Calu3 (cell line): ENCODE measurements at regions not wholly inside any gene's neighbourhood (a gene's known extent, or its start where the extent isn't known, plus 50 kb on each side); places are given as distances from the start of the nearest gene placed in this dataset.

ENCODE experiments used
- BruUV-seq: library from RNA; stranded (reverse); fragments of 400-500 nt; replicated peaks from 2 replicates; lab custom pipeline; 2021; lab: Mats Ljungman, UMichigan
- CTCF ChIA-PET: fragments of 300-600 bp; sonication (Branson Sonifier 250); formaldehyde crosslinking; loops from one replicate; lab custom pipeline; 2022; ENCODE audit warnings: antibody characterized with exemption; lab: Charles Lee
- DNase-seq: peaks from one replicate; pipeline ENCODE4 v3.0.0; 2022
- H3K27ac Mint-ChIP-seq: one replicate; pipeline ENCODE4 v1.8.0; 2022; ENCODE audit warnings: mixed read lengths; ENCODE audit not compliant: unreplicated experiment
- H3K27me3 Mint-ChIP-seq: one replicate; pipeline ENCODE4 v1.8.0; 2022; ENCODE audit warnings: mixed read lengths; ENCODE audit not compliant: unreplicated experiment
- H3K36me3 Mint-ChIP-seq: one replicate; pipeline ENCODE4 v1.8.0; 2022; ENCODE audit warnings: mild to moderate bottlenecking, moderate library complexity, mixed read lengths; ENCODE audit not compliant: insufficient read depth, unreplicated experiment
- H3K4me1 Mint-ChIP-seq: one replicate; pipeline ENCODE4 v1.8.0; 2022; ENCODE audit warnings: mild to moderate bottlenecking, low read depth, mixed read lengths; ENCODE audit not compliant: unreplicated experiment
- H3K4me3 Mint-ChIP-seq: one replicate; pipeline ENCODE4 v1.8.0; 2022; ENCODE audit warnings: mild to moderate bottlenecking, low read depth, moderate library complexity, mixed read lengths; ENCODE audit not compliant: unreplicated experiment
- H3K9me3 Mint-ChIP-seq: one replicate; pipeline ENCODE4 v1.8.0; 2022; ENCODE audit warnings: low read depth, mixed read lengths; ENCODE audit not compliant: unreplicated experiment
- intact Hi-C: fragments of 100-400 bp; cut with micrococcal nuclease; formaldehyde crosslinking; loops from one replicate; pipeline ENCODE4 v1.10.0; 2022; ENCODE audit not compliant: unreplicated experiment
- TF ChIP-seq, protein P1 (sequence below): fragments of 200-600 bp; IDR thresholded peaks from one replicate; pipeline ENCODE4 v1.8.0; 2022; ENCODE audit warnings: antibody characterized with exemption; ENCODE audit not compliant: unreplicated experiment

DNA sequence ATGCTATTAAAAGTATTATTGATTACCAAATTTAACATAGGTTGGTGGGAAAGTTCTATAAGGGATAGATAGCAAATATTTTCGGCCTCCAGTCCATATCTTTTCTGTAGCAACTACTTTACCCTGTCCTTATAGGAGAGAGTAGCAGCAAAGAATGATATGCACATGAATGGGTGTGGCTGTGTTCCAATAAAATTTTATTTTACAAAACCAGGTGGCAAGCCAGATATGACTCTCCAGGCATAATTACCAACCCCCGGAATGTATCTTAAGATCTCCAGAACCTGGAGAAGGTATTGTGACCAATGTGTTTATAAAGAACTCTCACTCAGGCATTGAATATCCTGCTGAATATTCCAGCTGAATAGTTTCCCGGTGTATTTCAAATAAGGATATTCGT, 1461.2 kb downstream of the MAT2B start:
- H3K9me3 Mint-ChIP-seq, result peaks cover 5% of the 10 kb centered on the region
- H3K27me3 Mint-ChIP-seq, result no peaks in the 10 kb centered on the region
- BruUV-seq, result no TSS peak
- TF ChIP-seq, protein P1, sequence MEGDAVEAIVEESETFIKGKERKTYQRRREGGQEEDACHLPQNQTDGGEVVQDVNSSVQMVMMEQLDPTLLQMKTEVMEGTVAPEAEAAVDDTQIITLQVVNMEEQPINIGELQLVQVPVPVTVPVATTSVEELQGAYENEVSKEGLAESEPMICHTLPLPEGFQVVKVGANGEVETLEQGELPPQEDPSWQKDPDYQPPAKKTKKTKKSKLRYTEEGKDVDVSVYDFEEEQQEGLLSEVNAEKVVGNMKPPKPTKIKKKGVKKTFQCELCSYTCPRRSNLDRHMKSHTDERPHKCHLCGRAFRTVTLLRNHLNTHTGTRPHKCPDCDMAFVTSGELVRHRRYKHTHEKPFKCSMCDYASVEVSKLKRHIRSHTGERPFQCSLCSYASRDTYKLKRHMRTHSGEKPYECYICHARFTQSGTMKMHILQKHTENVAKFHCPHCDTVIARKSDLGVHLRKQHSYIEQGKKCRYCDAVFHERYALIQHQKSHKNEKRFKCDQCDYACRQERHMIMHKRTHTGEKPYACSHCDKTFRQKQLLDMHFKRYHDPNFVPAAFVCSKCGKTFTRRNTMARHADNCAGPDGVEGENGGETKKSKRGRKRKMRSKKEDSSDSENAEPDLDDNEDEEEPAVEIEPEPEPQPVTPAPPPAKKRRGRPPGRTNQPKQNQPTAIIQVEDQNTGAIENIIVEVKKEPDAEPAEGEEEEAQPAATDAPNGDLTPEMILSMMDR, result no peak
- no peak for DNase-seq
- intact Hi-C loops, result no loop called here
- CTCF ChIA-PET, result no interaction called here
- H3K27ac Mint-ChIP-seq, result no peak overlapping the region
- H3K4me3 Mint-ChIP-seq, result no peak overlapping the region
- H3K4me1 Mint-ChIP-seq, result no peaks in the 10 kb centered on the region
- no peaks in the 10 kb centered on the region for H3K36me3 Mint-ChIP-seq

DNA sequence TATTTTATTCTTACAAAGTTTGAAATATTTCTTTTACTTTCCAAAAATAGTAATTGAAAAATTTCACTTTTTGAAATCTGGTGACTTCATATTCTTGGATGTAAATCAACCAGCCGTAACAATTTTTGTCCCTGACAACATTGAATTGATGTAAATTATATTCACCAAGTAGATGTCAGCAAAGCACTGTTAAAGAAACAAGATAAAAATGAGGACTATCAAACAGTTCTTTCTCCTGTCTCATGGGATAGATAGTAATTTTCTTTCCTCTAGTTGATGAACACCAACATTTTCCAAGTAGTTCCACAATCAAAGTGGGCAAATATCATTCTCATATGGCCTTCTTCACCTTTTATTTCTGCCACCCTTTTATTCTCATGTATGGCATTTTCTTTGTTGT, 1461.9 kb downstream of the MAT2B start:
- CTCF ChIA-PET, result no interaction called here
- DNase-seq, result no peak
- no TSS peak for BruUV-seq
- no peak overlapping the region for H3K4me3 Mint-ChIP-seq
- TF ChIP-seq, protein P1, result no peak
- peaks cover 5% of the 10 kb centered on the region for H3K9me3 Mint-ChIP-seq
- intact Hi-C loops, result no loop called here
- no peaks in the 10 kb centered on the region for H3K36me3 Mint-ChIP-seq
- H3K4me1 Mint-ChIP-seq, result no peaks in the 10 kb centered on the region
- H3K27ac Mint-ChIP-seq, result no peak overlapping the region
- no peaks in the 10 kb centered on the region for H3K27me3 Mint-ChIP-seq

DNA sequence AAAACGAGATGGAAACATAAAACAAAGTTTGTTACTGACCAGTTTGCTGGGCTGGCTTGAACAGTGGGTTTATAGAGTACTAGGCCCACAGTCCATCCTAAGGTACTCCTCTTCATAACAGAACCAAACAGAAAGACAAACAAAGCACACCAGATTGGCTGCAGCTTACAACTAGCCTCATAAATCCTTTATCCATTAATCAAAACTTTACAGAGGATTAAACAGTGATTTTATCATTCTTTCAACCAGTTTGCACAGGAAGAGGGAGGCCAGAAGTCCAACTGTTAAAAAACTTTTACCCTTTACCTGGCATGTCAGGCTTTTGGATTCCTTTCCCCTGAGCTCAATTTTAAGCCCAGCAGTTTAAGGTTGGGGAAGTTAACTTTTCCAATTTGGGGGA, 1467.6 kb downstream of the MAT2B start:
- no peaks in the 10 kb centered on the region for H3K4me1 Mint-ChIP-seq
- intact Hi-C loops, result no loop called here
- BruUV-seq, result no TSS peak
- CTCF ChIA-PET, result no interaction called here
- no peak overlapping the region for H3K4me3 Mint-ChIP-seq
- TF ChIP-seq, protein P1, result no peak
- no peak overlapping the region for H3K27ac Mint-ChIP-seq
- H3K27me3 Mint-ChIP-seq, result no peaks in the 10 kb centered on the region
- peaks cover 16% of the 10 kb centered on the region for H3K9me3 Mint-ChIP-seq
- H3K36me3 Mint-ChIP-seq, result no peaks in the 10 kb centered on the region
- DNase-seq, result no peak

DNA sequence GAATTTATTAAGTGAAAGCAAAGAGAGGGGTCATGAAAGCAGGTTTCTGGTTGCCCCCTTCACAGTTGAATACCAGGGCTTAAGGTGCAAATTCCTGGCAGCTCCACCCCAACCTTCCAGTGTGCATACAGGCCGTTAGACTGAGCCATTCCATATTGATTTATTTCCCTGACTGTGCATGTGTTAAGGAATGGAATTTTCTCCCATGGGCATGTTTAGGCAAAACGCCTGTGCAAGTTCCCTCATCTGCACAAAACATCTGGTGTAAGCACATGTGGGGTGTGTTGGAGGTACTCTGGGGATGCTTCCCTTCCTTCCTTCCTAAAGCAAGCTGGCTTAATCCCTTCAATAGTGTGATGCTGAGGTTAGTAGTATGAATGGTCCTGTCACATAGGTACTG, 1470.6 kb downstream of the MAT2B start:
- DNase-seq, result no peak
- Mint-ChIP-seq H3K4me3 (no peak overlapping the region), H3K9me3 (peaks cover 14% of the 10 kb centered on the region), H3K36me3 (peaks cover 6% of the 10 kb centered on the region), H3K27ac (no peak overlapping the region), H3K27me3 (no peaks in the 10 kb centered on the region), H3K4me1 (peaks cover 8% of the 10 kb centered on the region)
- intact Hi-C loops, result no loop called here
- CTCF ChIA-PET, result no interaction called here
- no TSS peak for BruUV-seq
- TF ChIP-seq, protein P1, result no peak
